B cell (primary cell): ENCODE measurements at regions not wholly inside any gene's neighbourhood (a gene's known extent, or its start where the extent isn't known, plus 50 kb on each side); places are given as distances from the start of the nearest gene placed in this dataset.

Experiments used
- ATAC-seq: fragments of 200-7000 bp; cut with Tn5 transposase; one replicate; pipeline ENCODE4 v1.10.0; 2021; ENCODE audit warnings: low read depth, mild to moderate bottlenecking, moderate number of reproducible peaks, moderate library complexity
- CTCF ChIA-PET: fragments of 350-600 bp; sonication (Branson Sonifier 250); formaldehyde crosslinking; loops from one replicate; lab custom pipeline; 2021; ENCODE audit warnings: antibody characterized with exemption, inconsistent platforms; lab: Charles Lee
- POLR2A ChIA-PET: fragments of 350-600 bp; sonication (Branson Sonifier 250); formaldehyde crosslinking; loops from one replicate; lab custom pipeline; 2021; ENCODE audit warnings: antibody characterized with exemption; lab: Charles Lee
- DNase-seq: peaks from one replicate; pipeline ENCODE4 v3.0.0; 2013
- H2AFZ ChIP-seq: 2 replicates; pipeline ENCODE4 v1.6.1; 2012; ENCODE audit warnings: mild to moderate bottlenecking, low read depth, low read length; ENCODE audit not compliant: insufficient read depth, poor library complexity, severe bottlenecking
- H3K27ac ChIP-seq, 2 donors: 1 replicate in 1 of 2; 2 replicates in 1 of 2; pipeline ENCODE4 v1.5.1; 2012 to 2013; ENCODE audit warnings: low read length in 2 of 2, mild to moderate bottlenecking in 2 of 2, moderate library complexity in 1 of 2
- H3K27me3 ChIP-seq, 4 experiments: fragments of 200-600 bp in 1 of 4; sonication (generic) in 1 of 4; replicated peaks in 1 of 4; 1 replicate in 2 of 4; 2 replicates in 2 of 4; pipeline versions ENCODE4 v1.6.1 to v1.7.0; 2013 to 2016; ENCODE audit warnings: low read length in 3 of 4, mild to moderate bottlenecking in 2 of 4, mixed read lengths in 1 of 4, moderate library complexity in 1 of 4; ENCODE audit not compliant: insufficient read depth in 4 of 4, control insufficient read depth in 3 of 4; ENCODE audit errors: control extremely low read depth in 1 of 4
- H3K36me3 ChIP-seq, 2 experiments: replicated peaks in 1 of 2; 1 replicate in 1 of 2; 2 replicates in 1 of 2; pipeline versions ENCODE4 v1.6.1 to v1.7.1; 2013; ENCODE audit warnings: low read length in 1 of 2; ENCODE audit not compliant: insufficient read depth in 2 of 2, control insufficient read depth in 1 of 2; ENCODE audit errors: control extremely low read depth in 1 of 2, extremely low read depth in 1 of 2
- H3K4me1 ChIP-seq, 2 donors: fragments of 200-600 bp in 1 of 2; sonication (generic) in 1 of 2; 1 replicate in 1 of 2; 2 replicates in 1 of 2; pipeline versions ENCODE4 v1.5.1 to v1.6.1; 2013 to 2017; ENCODE audit warnings: low read length in 2 of 2; ENCODE audit not compliant: control insufficient read depth in 2 of 2, insufficient read depth in 2 of 2
- H3K4me2 ChIP-seq: replicated peaks from 2 replicates; pipeline ENCODE3; 2012; ENCODE audit warnings: mild to moderate bottlenecking, low read depth, low read length; ENCODE audit not compliant: poor library complexity, severe bottlenecking
- H3K4me3 ChIP-seq, 5 experiments: fragments of 200-600 bp in 1 of 5; sonication (generic) in 1 of 5; 1 replicate in 3 of 5; 2 replicates in 2 of 5; pipeline versions ENCODE4 v1.5.1 to v1.7.0; 2011 to 2016; ENCODE audit warnings: low read length in 4 of 5, mild to moderate bottlenecking in 4 of 5, low read depth in 2 of 5, control low read depth in 1 of 5, moderate library complexity in 1 of 5; ENCODE audit not compliant: insufficient read depth in 1 of 5; ENCODE audit errors: control extremely low read depth in 1 of 5, extremely low read depth in 1 of 5
- H3K79me2 ChIP-seq: fragments of 200-600 bp; sonication (generic); one replicate; pipeline ENCODE4 v1.6.0; 2016; ENCODE audit warnings: low read length; ENCODE audit not compliant: control insufficient read depth, insufficient read depth
- H3K9ac ChIP-seq: fragments of 200-600 bp; sonication (generic); 2 replicates; pipeline ENCODE4 v1.6.1; 2017; ENCODE audit warnings: mild to moderate bottlenecking, low read length, moderate library complexity
- H3K9me3 ChIP-seq, 3 donors: one replicate each; pipeline versions ENCODE4 v1.6.1 to v1.7.1; 2013; ENCODE audit warnings: low read length in 2 of 3; ENCODE audit not compliant: control insufficient read depth in 2 of 3, insufficient read depth in 1 of 3; ENCODE audit errors: control extremely low read depth in 1 of 3
- H4K20me1 ChIP-seq: 2 replicates; pipeline ENCODE4 v1.6.0; 2012; ENCODE audit warnings: mild to moderate bottlenecking, low read length; ENCODE audit not compliant: insufficient read depth, control insufficient read depth, poor library complexity, severe bottlenecking
- H3K27ac Mint-ChIP-seq: one replicate; pipeline ENCODE4 v1.8.0; 2021; ENCODE audit warnings: mixed read lengths
- H3K27me3 Mint-ChIP-seq: one replicate; pipeline ENCODE4 v1.8.0; 2021; ENCODE audit warnings: mixed read lengths
- H3K4me1 Mint-ChIP-seq: one replicate; pipeline ENCODE4 v1.8.0; 2021; ENCODE audit warnings: mixed read lengths
- H3K4me3 Mint-ChIP-seq: one replicate; pipeline ENCODE4 v1.8.0; 2021; ENCODE audit warnings: mixed read lengths
- H3K9me3 Mint-ChIP-seq: one replicate; pipeline ENCODE4 v1.8.0; 2022; ENCODE audit warnings: mixed read lengths; ENCODE audit not compliant: insufficient read depth
- CTCF ChIP-seq: fragments of 200-600 bp; IDR thresholded peaks from one replicate; pipeline ENCODE4 v1.8.0; 2022; ENCODE audit warnings: antibody characterized with exemption, mild to moderate bottlenecking
- EZH2 ChIP-seq: IDR thresholded peaks from 2 replicates; pipeline ENCODE4 v1.6.1; 2012; ENCODE audit warnings: borderline replicate concordance, low read depth, mild to moderate bottlenecking, moderate library complexity, low read length; ENCODE audit not compliant: insufficient read depth, poor library complexity, severe bottlenecking
- WGBS: methylation state at CpG from one replicate; pipeline ENCODE4 v1.1.5; 2013; ENCODE audit warnings: missing lambda C conversion rate; ENCODE audit not compliant: insufficient coverage; 5-methylcytosine and 5-hydroxymethylcytosine counted together
- intact Hi-C: fragments of 100-400 bp; cut with micrococcal nuclease; formaldehyde crosslinking; loops from one replicate; pipeline ENCODE4 v1.10.0; 2022

GRCh38 chr6:169986171-169986847 is 234.9 kb downstream of the ERMARD start:
- Mint-ChIP-seq H3K9me3 (no peaks in the 10 kb centered on the region), H3K4me3 (no peak overlapping the region), H3K27me3 (peaks cover 3% of the 10 kb centered on the region), H3K27ac (no peak overlapping the region), H3K4me1 (peaks cover 21% of the 10 kb centered on the region)
- Histone ChIP-seq H3K4me1 (peaks cover 21 to 23% of the 10 kb centered on the region in 2 donors), H3K9ac (no peak overlapping the region), H3K27me3 (no peaks in the 10 kb centered on the region), H3K4me3 (no peak overlapping the region), H2AFZ (no peak overlapping the region), H3K36me3 (no peaks in the 10 kb centered on the region), H3K9me3 (peaks cover 0 to 6% (median 0%) of the 10 kb centered on the region in 3 donors), H3K27ac (no peak overlapping the region), H3K79me2 (no peaks in the 10 kb centered on the region), H3K4me2 (no peak overlapping the region), H4K20me1 (no peaks in the 10 kb centered on the region)
- TF ChIP-seq CTCF (no peak), EZH2 (no peak)
- ChIA-PET POLR2A (no interaction called here), CTCF (no interaction called here)
- intact Hi-C loops: no loop called here
- ATAC-seq (no peak), DNase-seq (no peak)
- WGBS: 93% methylated on average over 30 of the region's 30 CpGs

- no peaks in the 10 kb centered on the region for H3K9me3 ChIP-seq
- no peaks in the 10 kb centered on the region for H4K20me1 ChIP-seq
- CTCF ChIA-PET: no interaction called here
- H3K4me3 ChIP-seq: no peak overlapping the region
- H3K4me3 Mint-ChIP-seq: no peak overlapping the region
- no peak overlapping the region for H2AFZ ChIP-seq
- no peak overlapping the region for H3K4me2 ChIP-seq
- H3K9me3 Mint-ChIP-seq: no peaks in the 10 kb centered on the region
- 94% methylated on average over 36 of the region's 38 CpGs for WGBS
- H3K4me1 Mint-ChIP-seq: peaks cover 18% of the 10 kb centered on the region
- H3K4me1 ChIP-seq: peaks cover 15 to 17% of the 10 kb centered on the region in 2 donors
- H3K27me3 ChIP-seq: no peaks in the 10 kb centered on the region
- DNase-seq (no peak), ATAC-seq (no peak)
- no peak overlapping the region for H3K27ac Mint-ChIP-seq
- POLR2A ChIA-PET: no interaction called here
- no peak for TF ChIP-seq CTCF
- no peak for TF ChIP-seq EZH2
- H3K27me3 Mint-ChIP-seq: peaks cover 3% of the 10 kb centered on the region
- H3K36me3 ChIP-seq: no peaks in the 10 kb centered on the region
- intact Hi-C loops: no loop called here
- no peak overlapping the region for H3K9ac ChIP-seq
- H3K27ac ChIP-seq: no peak overlapping the region
- no peaks in the 10 kb centered on the region for H3K79me2 ChIP-seq
Measured at GRCh38 chr6:169985121-169986015, 233.9 kb downstream of the ERMARD start.
